HEK293 (cell line): ENCODE measurements at regions not wholly inside any gene's neighbourhood (a gene's known extent, or its start where the extent isn't known, plus 50 kb on each side); places are given as distances from the start of the nearest gene placed in this dataset.

Experiments
- CTCF ChIP-seq: fragments of 450-650 bp; formaldehyde crosslinking; IDR thresholded peaks from 2 replicates; pipeline ENCODE4 v1.5.1; 2016; ENCODE audit warnings: missing biosample characterization, missing genetic modification characterization
- ZNF398 ChIP-seq: fragments of 450-650 bp; formaldehyde crosslinking; IDR thresholded peaks from 2 replicates; pipeline ENCODE4 v1.5.1; 2017; ENCODE audit warnings: missing biosample characterization, missing genetic modification characterization
- ZNF473 ChIP-seq: fragments of 450-650 bp; formaldehyde crosslinking; IDR thresholded peaks from 2 replicates; pipeline ENCODE4 v1.5.1; 2017; ENCODE audit warnings: missing biosample characterization, missing genetic modification characterization
- ZNF555 ChIP-seq: fragments of 450-650 bp; formaldehyde crosslinking; conservative IDR thresholded peaks from 2 replicates; pipeline ENCODE4 v1.5.1; 2017; ENCODE audit warnings: missing biosample characterization, mild to moderate bottlenecking, missing genetic modification characterization, inconsistent platforms
- ZNF561 ChIP-seq: fragments of 450-650 bp; IDR thresholded peaks from 2 replicates; pipeline ENCODE4 v1.5.1; 2018; ENCODE audit warnings: missing biosample characterization, missing genetic modification characterization, borderline replicate concordance

- TF ChIP-seq ZNF555 (tag by site-specific recombination) = no peak
- TF ChIP-seq ZNF473 (tag by site-specific recombination) = no peak
- no peak for TF ChIP-seq CTCF (tag by site-specific recombination)
- no peak for TF ChIP-seq ZNF398
- no peak for TF ChIP-seq ZNF561 (tag by site-specific recombination)
Measured at GRCh38 chr5:29351170-29351569, 1842.3 kb upstream of the CDH6 start.
